ENCODE measurements at regions not wholly inside any gene's neighbourhood (a gene's known extent, or its start where the extent isn't known, plus 50 kb on each side); places are given as distances from the start of the nearest gene placed in this dataset.
"Not testable (repeated sequence)": the region's sequence is repeated elsewhere in the genome, so short reads cannot be mapped to it uniquely, and the experiment has no call there.

- TF ChIP-seq CTCF, EP300 (IDR thresholded peaks at IDR 0.05): not testable (repeated sequence)
These were observed 110.2 kb downstream of the DDX11 start for GRCh38 chr12:31183899-31184298.

Measured in stomach (tissue), 4 donors.